ENCODE measurements at regions not wholly inside any gene's neighbourhood (a gene's known extent, or its start where the extent isn't known, plus 50 kb on each side); places are given as distances from the start of the nearest gene placed in this dataset.
"Not testable (repeated sequence)": the region's sequence is repeated elsewhere in the genome, so short reads cannot be mapped to it uniquely, and the experiment has no call there.

DNA sequence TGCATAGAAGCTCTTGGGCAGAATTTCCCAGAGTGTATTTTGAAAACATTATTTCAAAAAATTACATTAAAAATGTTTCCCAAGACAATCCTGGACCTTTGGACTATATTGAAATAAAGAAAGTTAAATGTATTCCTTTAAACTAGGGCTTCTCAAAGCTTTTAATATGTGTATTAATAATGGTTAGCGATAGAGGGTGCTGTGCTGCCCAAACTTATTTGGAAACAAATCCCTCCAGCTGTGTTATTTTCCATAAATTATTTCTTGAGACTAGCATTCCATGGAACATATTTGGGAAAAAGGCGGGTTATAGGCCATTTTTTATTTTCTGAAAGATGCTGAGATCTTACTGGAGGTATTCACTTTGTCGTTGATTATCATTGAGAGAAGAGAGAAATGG lies 397.8 kb upstream of the MIS18BP1 start:
- Histone ChIP-seq H3K4me3 (ENCODE audit: low read length) (no peak overlapping the region), H3K27ac (ENCODE audit: low read length) (no peak overlapping the region), H3K9ac (ENCODE audit: low read depth, low read length) (no peak overlapping the region), H3K36me3 (ENCODE audit: insufficient read depth, low read depth, low read length) (no peaks in the 10 kb centered on the region), H3K4me1 (ENCODE audit: insufficient read depth, low read length) (no peaks in the 10 kb centered on the region), H3K27me3 (ENCODE audit: insufficient read depth, low read length) (no peaks in the 10 kb centered on the region), H3K9me3 (ENCODE audit: insufficient read depth, low read depth, low read length) (no peaks in the 10 kb centered on the region)

GRCh38 chr14:45649051-45649450 lies 396.0 kb upstream of the MIS18BP1 start:
- H3K27me3 ChIP-seq (ENCODE audit: insufficient read depth, low read length): no peaks in the 10 kb centered on the region
- no peak overlapping the region for H3K27ac ChIP-seq (ENCODE audit: low read length)
- H3K4me1 ChIP-seq (ENCODE audit: insufficient read depth, low read length): no peaks in the 10 kb centered on the region
- no peak overlapping the region for H3K9ac ChIP-seq (ENCODE audit: low read depth, low read length)
- no peaks in the 10 kb centered on the region for H3K9me3 ChIP-seq (ENCODE audit: insufficient read depth, low read depth, low read length)
- H3K36me3 ChIP-seq (ENCODE audit: insufficient read depth, low read depth, low read length): no peaks in the 10 kb centered on the region
- H3K4me3 ChIP-seq (ENCODE audit: low read length): no peak overlapping the region

- Histone ChIP-seq H3K36me3 (ENCODE audit: insufficient read depth, low read depth, low read length) (no peaks in the 10 kb centered on the region), H3K9me3 (ENCODE audit: insufficient read depth, low read depth, low read length) (0 out of 2 replicates have a peak, but pooled peaks cover 7% of the 10 kb centered on the region), H3K4me3 (ENCODE audit: low read length) (no peak overlapping the region), H3K27ac (ENCODE audit: low read length) (no peak overlapping the region), H3K9ac (ENCODE audit: low read depth, low read length) (no peak overlapping the region), H3K27me3 (ENCODE audit: insufficient read depth, low read length) (no peaks in the 10 kb centered on the region), H3K4me1 (ENCODE audit: insufficient read depth, low read length) (peaks cover 4% of the 10 kb centered on the region; the same call in 1 of the 2 replicates)
These were observed 388.5 kb upstream of the MIS18BP1 start for GRCh38 chr14:45641541-45641940.

- H3K4me1 ChIP-seq (ENCODE audit: insufficient read depth, low read length); H3K36me3 ChIP-seq (ENCODE audit: insufficient read depth, low read depth, low read length); H3K4me3 ChIP-seq (ENCODE audit: low read length); H3K9ac ChIP-seq (ENCODE audit: low read depth, low read length); H3K27ac ChIP-seq (ENCODE audit: low read length); H3K27me3 ChIP-seq (ENCODE audit: insufficient read depth, low read length); H3K9me3 ChIP-seq (ENCODE audit: insufficient read depth, low read depth, low read length): not testable (repeated sequence)
These were observed 381.8 kb upstream of the MIS18BP1 start for GRCh38 chr14:45634651-45635441.

DNA sequence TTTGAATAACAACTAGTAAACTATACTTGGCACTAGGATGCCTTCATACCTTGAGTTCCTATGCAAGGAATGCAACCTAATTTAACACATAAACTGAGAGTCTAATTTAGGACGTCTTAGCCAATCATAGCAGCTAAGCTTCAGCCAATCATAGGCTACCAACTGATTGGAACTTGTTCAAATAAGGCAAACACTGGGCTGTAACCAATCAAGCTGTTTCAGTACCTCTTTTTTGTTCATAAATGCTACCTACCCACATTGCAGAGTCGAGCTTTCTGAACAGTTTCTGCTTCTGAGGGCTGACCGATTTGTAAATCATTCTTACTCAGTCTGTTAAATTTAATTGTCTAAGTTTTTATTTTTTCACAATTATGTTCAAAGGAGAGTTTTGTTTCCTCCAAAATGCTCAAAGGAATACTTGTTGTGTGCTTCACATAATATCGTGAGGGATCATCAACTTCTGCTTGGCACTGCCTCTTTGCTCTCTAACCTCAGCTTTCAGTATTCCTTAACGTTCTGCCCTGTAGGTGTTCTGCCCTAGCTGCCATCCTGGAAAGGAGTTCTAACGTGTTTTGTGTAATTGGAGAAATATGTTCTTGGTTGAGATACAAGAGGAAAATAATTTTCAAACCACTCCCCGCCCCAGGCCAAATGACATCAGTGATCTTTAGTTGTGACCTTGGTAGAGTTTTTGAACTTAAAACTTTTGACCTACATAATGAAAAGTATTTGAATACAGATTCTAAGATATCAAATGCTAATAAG lies 380.4 kb upstream of the MIS18BP1 start:
- H3K9me3 ChIP-seq (ENCODE audit: insufficient read depth, low read depth, low read length): peaks cover 9% of the 10 kb centered on the region; the same call in 1 of the 2 replicates

DNA sequence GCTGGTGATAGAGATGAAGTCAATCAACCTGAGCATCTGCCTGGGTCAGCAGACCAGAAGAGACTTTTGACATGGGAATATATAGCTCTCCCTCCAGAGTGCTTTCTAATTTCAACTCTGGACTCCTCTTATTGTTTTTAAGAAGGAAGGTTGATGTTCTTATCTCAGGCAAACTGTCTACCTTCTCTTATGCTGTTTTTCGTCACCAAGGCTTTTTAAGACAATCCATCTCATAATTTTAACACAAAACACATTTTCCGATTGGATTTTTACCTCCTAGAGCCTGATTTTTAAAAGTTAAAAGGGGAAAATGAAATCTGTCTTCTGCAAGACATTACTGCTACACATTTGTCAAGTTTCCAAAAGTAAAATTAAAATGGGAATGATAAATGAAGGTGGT lies 368.7 kb upstream of the MIS18BP1 start:
- Histone ChIP-seq H3K27ac (ENCODE audit: low read length) (no peak overlapping the region), H3K9ac (ENCODE audit: low read depth, low read length) (no peak overlapping the region), H3K36me3 (ENCODE audit: insufficient read depth, low read depth, low read length) (no peaks in the 10 kb centered on the region), H3K9me3 (ENCODE audit: insufficient read depth, low read depth, low read length) (no peaks in the 10 kb centered on the region), H3K4me1 (ENCODE audit: insufficient read depth, low read length) (no peaks in the 10 kb centered on the region; the same call in 1 of the 2 replicates), H3K27me3 (ENCODE audit: insufficient read depth, low read length) (no peaks in the 10 kb centered on the region), H3K4me3 (ENCODE audit: low read length) (no peak overlapping the region)

More for the DNA sequence above, 380.4 kb upstream of the MIS18BP1 start:
- Histone ChIP-seq H3K9ac (ENCODE audit: low read depth, low read length) (no peak overlapping the region), H3K27ac (ENCODE audit: low read length) (no peak overlapping the region), H3K4me1 (ENCODE audit: insufficient read depth, low read length) (no peaks in the 10 kb centered on the region), H3K36me3 (ENCODE audit: insufficient read depth, low read depth, low read length) (no peaks in the 10 kb centered on the region), H3K4me3 (ENCODE audit: low read length) (no peak overlapping the region), H3K27me3 (ENCODE audit: insufficient read depth, low read length) (no peaks in the 10 kb centered on the region)

- no peaks in the 10 kb centered on the region for H3K27me3 ChIP-seq (ENCODE audit: insufficient read depth, low read length)
These were observed 366.8 kb upstream of the MIS18BP1 start for GRCh38 chr14:45619831-45620230.

DNA sequence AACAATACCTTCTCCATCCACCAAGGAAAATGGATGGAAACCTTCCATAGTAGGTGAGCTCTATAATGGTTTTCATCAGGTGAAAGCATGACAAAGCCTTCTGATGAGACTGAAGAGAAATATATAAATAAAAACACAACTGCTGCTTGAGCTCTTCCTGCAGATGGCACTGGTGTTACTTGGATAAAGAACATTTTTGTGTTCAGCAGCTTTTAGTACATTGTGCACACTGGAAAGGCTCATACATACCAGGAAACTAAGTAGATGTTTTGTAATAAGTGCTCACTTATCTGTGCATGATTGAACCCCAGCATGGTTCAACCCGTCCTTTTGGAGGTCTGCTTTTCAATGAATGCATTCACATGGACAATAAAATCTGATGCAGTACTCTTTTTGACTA lies 357.3 kb upstream of the MIS18BP1 start:
- H3K9ac ChIP-seq (ENCODE audit: low read depth, low read length): no peak overlapping the region
- H3K9me3 ChIP-seq (ENCODE audit: insufficient read depth, low read depth, low read length): no peaks in the 10 kb centered on the region
- no peak overlapping the region for H3K27ac ChIP-seq (ENCODE audit: low read length)
- no peaks in the 10 kb centered on the region for H3K4me1 ChIP-seq (ENCODE audit: insufficient read depth, low read length)
- H3K4me3 ChIP-seq (ENCODE audit: low read length): no peak overlapping the region
- H3K27me3 ChIP-seq (ENCODE audit: insufficient read depth, low read length): no peaks in the 10 kb centered on the region
- H3K36me3 ChIP-seq (ENCODE audit: insufficient read depth, low read depth, low read length): no peaks in the 10 kb centered on the region

More at GRCh38 chr14:45619831-45620230, 366.8 kb upstream of the MIS18BP1 start:
- H3K27ac ChIP-seq (ENCODE audit: low read length): no peak overlapping the region
- H3K4me1 ChIP-seq (ENCODE audit: insufficient read depth, low read length): no peaks in the 10 kb centered on the region; the same call in 1 of the 2 replicates
- H3K9me3 ChIP-seq (ENCODE audit: insufficient read depth, low read depth, low read length): no peaks in the 10 kb centered on the region
- H3K9ac ChIP-seq (ENCODE audit: low read depth, low read length): no peak overlapping the region
- no peaks in the 10 kb centered on the region for H3K36me3 ChIP-seq (ENCODE audit: insufficient read depth, low read depth, low read length)
- no peak overlapping the region for H3K4me3 ChIP-seq (ENCODE audit: low read length)

GRCh38 chr14:45587142-45587541 lies 334.1 kb upstream of the MIS18BP1 start:
- Histone ChIP-seq H3K27ac (ENCODE audit: low read length) (no peak overlapping the region), H3K9me3 (ENCODE audit: insufficient read depth, low read depth, low read length) (no peaks in the 10 kb centered on the region), H3K4me1 (ENCODE audit: insufficient read depth, low read length) (no peaks in the 10 kb centered on the region), H3K9ac (ENCODE audit: low read depth, low read length) (no peak overlapping the region), H3K27me3 (ENCODE audit: insufficient read depth, low read length) (no peaks in the 10 kb centered on the region), H3K36me3 (ENCODE audit: insufficient read depth, low read depth, low read length) (no peaks in the 10 kb centered on the region), H3K4me3 (ENCODE audit: low read length) (no peak overlapping the region)

DNA sequence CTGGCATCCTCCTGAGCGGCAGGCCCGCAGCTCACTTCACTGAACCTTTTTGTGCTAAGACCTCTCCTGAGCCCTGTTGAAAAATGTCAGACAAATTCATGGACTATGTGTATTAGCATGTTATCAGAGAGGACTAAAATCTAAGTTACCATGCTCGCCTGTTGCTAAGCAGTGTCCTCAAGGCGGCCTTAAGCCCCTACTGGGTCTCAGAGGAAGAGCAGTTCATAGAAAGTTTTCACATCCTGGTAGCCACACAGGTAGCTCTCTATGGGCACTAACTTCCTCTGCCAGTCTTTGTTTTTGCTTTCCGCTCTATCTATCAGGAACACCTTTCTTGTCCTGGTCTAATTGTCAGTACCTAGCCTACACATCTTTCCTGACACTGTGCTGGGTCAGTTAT lies 306.6 kb upstream of the MIS18BP1 start:
- H3K9me3 ChIP-seq (ENCODE audit: insufficient read depth, low read depth, low read length): no peaks in the 10 kb centered on the region
- no peaks in the 10 kb centered on the region for H3K27me3 ChIP-seq (ENCODE audit: insufficient read depth, low read length)
- H3K9ac ChIP-seq (ENCODE audit: low read depth, low read length): no peak overlapping the region
- no peak overlapping the region for H3K27ac ChIP-seq (ENCODE audit: low read length)
- no peaks in the 10 kb centered on the region for H3K4me1 ChIP-seq (ENCODE audit: insufficient read depth, low read length)
- no peaks in the 10 kb centered on the region for H3K36me3 ChIP-seq (ENCODE audit: insufficient read depth, low read depth, low read length)
- no peak overlapping the region for H3K4me3 ChIP-seq (ENCODE audit: low read length)

- H3K27ac ChIP-seq (ENCODE audit: low read length): no peak overlapping the region
- H3K4me3 ChIP-seq (ENCODE audit: low read length): no peak overlapping the region
- no peak overlapping the region for H3K9ac ChIP-seq (ENCODE audit: low read depth, low read length)
- H3K36me3 ChIP-seq (ENCODE audit: insufficient read depth, low read depth, low read length): no peaks in the 10 kb centered on the region
- no peaks in the 10 kb centered on the region for H3K4me1 ChIP-seq (ENCODE audit: insufficient read depth, low read length)
- no peaks in the 10 kb centered on the region for H3K9me3 ChIP-seq (ENCODE audit: insufficient read depth, low read depth, low read length)
- no peaks in the 10 kb centered on the region for H3K27me3 ChIP-seq (ENCODE audit: insufficient read depth, low read length)
These were observed 305.2 kb upstream of the MIS18BP1 start for GRCh38 chr14:45558183-45558582.

- H3K27ac ChIP-seq (ENCODE audit: low read length): no peak overlapping the region
- H3K36me3 ChIP-seq (ENCODE audit: insufficient read depth, low read depth, low read length): no peaks in the 10 kb centered on the region
- no peak overlapping the region for H3K9ac ChIP-seq (ENCODE audit: low read depth, low read length)
- H3K4me3 ChIP-seq (ENCODE audit: low read length): no peak overlapping the region
- no peaks in the 10 kb centered on the region for H3K27me3 ChIP-seq (ENCODE audit: insufficient read depth, low read length)
- no peaks in the 10 kb centered on the region for H3K9me3 ChIP-seq (ENCODE audit: insufficient read depth, low read depth, low read length)
- H3K4me1 ChIP-seq (ENCODE audit: insufficient read depth, low read length): peaks cover 13% of the 10 kb centered on the region; the same call in 1 of the 2 replicates
These were observed 301.0 kb upstream of the MIS18BP1 start for GRCh38 chr14:45553981-45554380.

Data from iPS-20b (cell line).